ENCODE measurements at regions not wholly inside any gene's neighbourhood (a gene's known extent, or its start where the extent isn't known, plus 50 kb on each side); places are given as distances from the start of the nearest gene placed in this dataset.

- DNase-seq: no peak
Measured at GRCh38 chr20:40488401-40488800, 200.6 kb downstream of the MAFB start.

- DNase-seq: peak; percentile 64
Measured at GRCh38 chr20:40486297-40486696, 202.7 kb downstream of the MAFB start.

GRCh38 chr20:40481743-40482458, 207.1 kb downstream of the MAFB start:
- DNase-seq: no peak

GRCh38 chr20:40481337-40481736, 207.7 kb downstream of the MAFB start:
- DNase-seq: no peak

GRCh38 chr20:40477805-40478204, 211.2 kb downstream of the MAFB start:
- no peak for DNase-seq

GRCh38 chr20:40476461-40476860, 212.6 kb downstream of the MAFB start:
- no peak for DNase-seq

- DNase-seq: no peak
Measured at GRCh38 chr20:40472905-40473304, 216.1 kb downstream of the MAFB start.

- DNase-seq: peak; percentile 73
Measured at GRCh38 chr20:40471261-40471629, 217.8 kb downstream of the MAFB start.

GRCh38 chr20:40470445-40471260, 218.4 kb downstream of the MAFB start:
- peak; percentile 82 for DNase-seq

GRCh38 chr20:40468759-40469158, 220.3 kb downstream of the MAFB start:
- no peak for DNase-seq

- DNase-seq: peak; percentile 9
Measured at GRCh38 chr20:40467703-40468411, 221.2 kb downstream of the MAFB start.

GRCh38 chr20:40467067-40467466, 222.0 kb downstream of the MAFB start:
- no peak for DNase-seq

GRCh38 chr20:40464731-40465208, 224.3 kb downstream of the MAFB start:
- DNase-seq: peak; percentile 49

- no peak for DNase-seq
Measured at GRCh38 chr20:40463171-40463570, 225.9 kb downstream of the MAFB start.

GRCh38 chr20:40462566-40462965, 226.5 kb downstream of the MAFB start:
- DNase-seq: peak; percentile 31

- DNase-seq: no peak
Measured at GRCh38 chr20:40459299-40459698, 229.7 kb downstream of the MAFB start.

- no peak for DNase-seq
Measured at GRCh38 chr20:40457404-40457803, 231.6 kb downstream of the MAFB start.

- DNase-seq: no peak
Measured at GRCh38 chr20:40452758-40453157, 236.3 kb downstream of the MAFB start.

- no peak for DNase-seq
Measured at GRCh38 chr20:40451552-40451951, 237.5 kb downstream of the MAFB start.

GRCh38 chr20:40449974-40450616, 238.9 kb downstream of the MAFB start:
- DNase-seq: no peak

- DNase-seq: no peak
Measured at GRCh38 chr20:40449144-40449690, 239.8 kb downstream of the MAFB start.

GRCh38 chr20:40446888-40447287, 242.1 kb downstream of the MAFB start:
- no peak for DNase-seq

- no peak for DNase-seq
Measured at GRCh38 chr20:40444516-40444915, 244.5 kb downstream of the MAFB start.

Measured in MV-4-11 (cell line).